HCT116 (cell line): ENCODE measurements at regions not wholly inside any gene's neighbourhood (a gene's known extent, or its start where the extent isn't known, plus 50 kb on each side); places are given as distances from the start of the nearest gene placed in this dataset.

Source experiments
- ATAC-seq: fragments of 200-7000 bp; cut with Tn5 transposase; 2 replicates; pipeline ENCODE4 v1.9.1; 2020; ENCODE audit warnings: mild to moderate bottlenecking, moderate library complexity
- BruUV-seq: library from RNA; stranded (reverse); fragments of 400-500 nt; replicated peaks from 2 replicates; lab custom pipeline; 2021; lab: Mats Ljungman, UMichigan
- CTCF ChIA-PET: fragments of 300-600 bp; sonication (Branson Sonifier 250); formaldehyde crosslinking; loops from one replicate; lab custom pipeline; 2021; ENCODE audit warnings: antibody characterized with exemption; lab: Charles Lee
- POLR2A ChIA-PET: fragments of 300-600, 350-600 bp; sonication (Branson Sonifier 250); formaldehyde crosslinking; loops from one replicate; lab custom pipeline; 2021; ENCODE audit warnings: antibody characterized with exemption; lab: Charles Lee
- RAD21 ChIA-PET, 2 experiments: fragments of 300-600 bp; sonication (Branson Sonifier 250); formaldehyde crosslinking; loops; one replicate each; lab custom pipeline; 2023; ENCODE audit warnings: low total read pairs in 2 of 2; ENCODE audit not compliant: uncharacterized antibody in 2 of 2, unreplicated experiment in 2 of 2, low non-redundant PET in 1 of 2; lab: Charles Lee
- DNase-seq: peaks from one replicate; pipeline ENCODE4 v3.0.0-alpha.2; 2010; ENCODE audit warnings: low read depth, low spot score
- H2AFZ ChIP-seq: fragments of 200-600 bp; shearing (Covaris generic), sonication (generic); 2 replicates; pipeline ENCODE4 v1.6.1; 2017; ENCODE audit warnings: low read depth, mixed run types, mixed read lengths, antibody characterized with exemption, low read length; ENCODE audit not compliant: poor library complexity, severe bottlenecking
- H3K27ac ChIP-seq: 2 replicates; pipeline ENCODE4 v1.5.1; 2012; ENCODE audit warnings: low read depth, low read length
- H3K27me3 ChIP-seq: fragments of 200-600 bp; sonication (generic); 2 replicates; pipeline ENCODE4 v1.6.1; 2016; ENCODE audit warnings: mixed run types, low read length, mixed read lengths; ENCODE audit not compliant: insufficient read depth
- H3K36me3 ChIP-seq, 2 experiments: fragments of 200-500 bp in 1 of 2; fragments of 200-600 bp in 1 of 2; sonication (Bioruptor generic) in 1 of 2; sonication (generic) in 1 of 2; 2 replicates each; pipeline versions ENCODE4 v1.5.1 to v1.6.1; 2014 to 2016; ENCODE audit warnings: low read length in 2 of 2, inconsistent platforms in 1 of 2, mixed read lengths in 1 of 2, mixed run types in 1 of 2; ENCODE audit not compliant: insufficient read depth in 2 of 2, control insufficient read depth in 1 of 2
- H3K4me1 ChIP-seq, 2 experiments: fragments of 200-600 bp in 1 of 2; sonication (generic) in 1 of 2; 2 replicates each; pipeline versions ENCODE4 v1.5.1 to v1.6.1; 2012 to 2017; ENCODE audit warnings: low read length in 2 of 2, inconsistent platforms in 1 of 2, mild to moderate bottlenecking in 1 of 2, mixed read lengths in 1 of 2, mixed run types in 1 of 2, moderate library complexity in 1 of 2; ENCODE audit not compliant: insufficient read depth in 2 of 2, control insufficient read depth in 1 of 2
- H3K4me2 ChIP-seq: fragments of 200-600 bp; sonication (generic); 2 replicates; pipeline ENCODE4 v1.6.1; 2017; ENCODE audit warnings: mixed run types, low read length, mixed read lengths
- H3K4me3 ChIP-seq, 2 experiments: fragments of 200-600 bp in 1 of 2; sonication (generic) in 1 of 2; replicated peaks in 1 of 2; 2 replicates each; pipeline ENCODE4 v1.5.1; 2011 to 2016; ENCODE audit warnings: low read length in 2 of 2, control low read depth in 1 of 2, low read depth in 1 of 2, mild to moderate bottlenecking in 1 of 2, mixed read lengths in 1 of 2, mixed run types in 1 of 2
- H3K79me2 ChIP-seq: fragments of 200-600 bp; sonication (generic); 2 replicates; pipeline ENCODE4 v1.6.1; 2017; ENCODE audit warnings: mild to moderate bottlenecking, mixed run types, low read length, moderate library complexity, mixed read lengths; ENCODE audit not compliant: insufficient read depth
- H3K9ac ChIP-seq: fragments of 200-600 bp; sonication (generic); 2 replicates; pipeline ENCODE4 v1.6.1; 2016; ENCODE audit warnings: low read length, mixed read lengths
- H3K9me2 ChIP-seq: fragments of 200-600 bp; sonication (generic), shearing (Covaris generic); 2 replicates; pipeline ENCODE4 v1.6.1; 2017; ENCODE audit warnings: mixed run types, mild to moderate bottlenecking, moderate library complexity; ENCODE audit not compliant: insufficient read depth
- H3K9me3 ChIP-seq, 2 experiments: fragments of 200-500 bp in 1 of 2; fragments of 200-600 bp in 1 of 2; sonication (Bioruptor generic) in 1 of 2; sonication (generic) in 1 of 2; 2 replicates each; pipeline ENCODE4 v1.6.1; 2014 to 2017; ENCODE audit warnings: low read length in 2 of 2, mixed read lengths in 2 of 2, inconsistent platforms in 1 of 2, low read depth in 1 of 2, mild to moderate bottlenecking in 1 of 2, mixed run types in 1 of 2, moderate library complexity in 1 of 2; ENCODE audit not compliant: control insufficient read depth in 1 of 2, insufficient read depth in 1 of 2
- H4K20me1 ChIP-seq: fragments of 200-600 bp; sonication (generic), shearing (Covaris generic); 2 replicates; pipeline ENCODE4 v1.6.1; 2017; ENCODE audit warnings: mixed run types, mild to moderate bottlenecking, moderate library complexity; ENCODE audit not compliant: insufficient read depth
- ATF3 ChIP-seq: IDR thresholded peaks from 2 replicates; pipeline ENCODE4 v1.6.1; 2012
- CBX3 ChIP-seq: IDR thresholded peaks from 2 replicates; pipeline ENCODE4 v1.6.1; 2012; ENCODE audit warnings: low read depth
- CEBPB ChIP-seq: IDR thresholded peaks from 2 replicates; pipeline ENCODE4 v1.6.1; 2012; ENCODE audit warnings: low read depth
- EGR1 ChIP-seq: IDR thresholded peaks from 2 replicates; pipeline ENCODE4 v1.6.1; 2012; ENCODE audit warnings: low read depth
- ELF1 ChIP-seq: IDR thresholded peaks from 2 replicates; pipeline ENCODE4 v1.6.1; 2012; ENCODE audit warnings: low read depth, borderline replicate concordance
- EZH2 ChIP-seq: fragments of 200-600 bp; sonication (generic); IDR thresholded peaks from 2 replicates; pipeline ENCODE4 v1.6.1; 2017; ENCODE audit warnings: antibody characterized with exemption, mixed run types
- EZH2phosphoT487 ChIP-seq: fragments of 200-600 bp; IDR thresholded peaks from 2 replicates; pipeline ENCODE4 v1.6.1; 2018; ENCODE audit warnings: antibody characterized with exemption, borderline replicate concordance
- FOSL1 ChIP-seq: IDR thresholded peaks from 2 replicates; pipeline ENCODE4 v1.6.1; 2012; ENCODE audit warnings: low read depth
- JUND ChIP-seq: IDR thresholded peaks from 2 replicates; pipeline ENCODE4 v1.6.1; 2012
- MAX ChIP-seq: IDR thresholded peaks from 2 replicates; pipeline ENCODE4 v1.6.1; 2012
- POLR2AphosphoS5 ChIP-seq: IDR thresholded peaks from 2 replicates; pipeline ENCODE4 v1.6.1; 2011; ENCODE audit warnings: mild to moderate bottlenecking, low read depth, low read length, moderate library complexity
- RAD21 ChIP-seq: IDR thresholded peaks from 2 replicates; pipeline ENCODE4 v1.6.1; 2012; ENCODE audit warnings: low read depth, mild to moderate bottlenecking
- REST ChIP-seq: IDR thresholded peaks from 2 replicates; pipeline ENCODE4 v1.6.1; 2012; ENCODE audit warnings: low read depth
- SP1 ChIP-seq: IDR thresholded peaks from 2 replicates; pipeline ENCODE4 v1.6.1; 2012; ENCODE audit warnings: low read depth
- SRF ChIP-seq: IDR thresholded peaks from 2 replicates; pipeline ENCODE4 v1.6.1; 2012; ENCODE audit warnings: low read depth
- TCF7L2 ChIP-seq: IDR thresholded peaks from 2 replicates; pipeline ENCODE4 v1.7.0; 2011; ENCODE audit warnings: borderline replicate concordance, inconsistent platforms; ENCODE audit not compliant: insufficient read depth, insufficient read length; ENCODE audit errors: extremely low read depth
- YY1 ChIP-seq: IDR thresholded peaks from 2 replicates; pipeline ENCODE4 v1.6.1; 2011; ENCODE audit warnings: low read length, low read depth, moderate library complexity, mild to moderate bottlenecking; ENCODE audit not compliant: insufficient replicate concordance; ENCODE audit errors: extremely low read depth
- ZFX ChIP-seq: fragments of 450-650 bp; IDR thresholded peaks from 2 replicates; pipeline ENCODE4 v1.6.1; 2017
- ZNF274 ChIP-seq: fragments of 200-500 bp; sonication (Bioruptor generic); IDR thresholded peaks from 2 replicates; pipeline ENCODE4 v1.6.1; 2014; ENCODE audit warnings: mild to moderate bottlenecking, low read depth, low read length, inconsistent platforms
- intact Hi-C: fragments of 100-400 bp; cut with micrococcal nuclease; formaldehyde crosslinking; loops from 2 replicates; pipeline ENCODE4 v1.10.0; 2022

GRCh38 chr10:63885156-63885555 lies 364.0 kb downstream of the REEP3 start:
- Histone ChIP-seq H3K9me2 (no peaks in the 10 kb centered on the region), H3K79me2 (no peaks in the 10 kb centered on the region), H3K36me3 (no peaks in the 10 kb centered on the region), H3K4me3 (no peak overlapping the region), H3K9me3 (no peaks in the 10 kb centered on the region), H3K4me2 (no peak overlapping the region), H3K9ac (no peak overlapping the region), H3K27me3 (no peaks in the 10 kb centered on the region), H3K4me1 (peaks cover 0 to 11% of the 10 kb centered on the region in 2 experiments; a peak in 1 of 4 replicates), H4K20me1 (no peaks in the 10 kb centered on the region), H2AFZ (no peak overlapping the region), H3K27ac (no peak overlapping the region)
- DNase-seq, result no peak
- ChIA-PET POLR2A (no interaction called here), RAD21 (no interaction called here), CTCF (interaction anchor here (1.0 kb wide), 1 partner anchor 18 kb away, joined by 3 read pairs; no protein-coding TSS in a partner anchor)
- TF ChIP-seq EZH2phosphoT487 (no peak), FOSL1 (no peak), SP1 (no peak), MAX (no peak), CEBPB (no peak), ZNF274 (no peak), ATF3 (no peak), REST (no peak), POLR2AphosphoS5 (no peak), EZH2 (no peak), RAD21 (no peak), JUND (no peak), CBX3 (no peak), YY1 (no peak), EGR1 (no peak), TCF7L2 (no peak), ELF1 (no peak), ZFX (no peak), SRF (no peak)
- BruUV-seq, result no TSS peak
- no peak for ATAC-seq
- intact Hi-C loops, result no loop called here
